HCT116 (cell line): ENCODE measurements at regions not wholly inside any gene's neighbourhood (a gene's known extent, or its start where the extent isn't known, plus 50 kb on each side); places are given as distances from the start of the nearest gene placed in this dataset.

Experiments used
- ATAC-seq: fragments of 200-7000 bp; cut with Tn5 transposase; 2 replicates; pipeline ENCODE4 v1.9.1; 2020; ENCODE audit warnings: mild to moderate bottlenecking, moderate library complexity
- BruUV-seq: library from RNA; stranded (reverse); fragments of 400-500 nt; replicated peaks from 2 replicates; lab custom pipeline; 2021; lab: Mats Ljungman, UMichigan
- CTCF ChIA-PET: fragments of 300-600 bp; sonication (Branson Sonifier 250); formaldehyde crosslinking; loops from one replicate; lab custom pipeline; 2021; ENCODE audit warnings: antibody characterized with exemption; lab: Charles Lee
- POLR2A ChIA-PET: fragments of 300-600, 350-600 bp; sonication (Branson Sonifier 250); formaldehyde crosslinking; loops from one replicate; lab custom pipeline; 2021; ENCODE audit warnings: antibody characterized with exemption; lab: Charles Lee
- RAD21 ChIA-PET, 2 experiments: fragments of 300-600 bp; sonication (Branson Sonifier 250); formaldehyde crosslinking; loops; one replicate each; lab custom pipeline; 2023; ENCODE audit warnings: low total read pairs in 2 of 2; ENCODE audit not compliant: uncharacterized antibody in 2 of 2, unreplicated experiment in 2 of 2, low non-redundant PET in 1 of 2; lab: Charles Lee
- DNase-seq: peaks from one replicate; pipeline ENCODE4 v3.0.0-alpha.2; 2010; ENCODE audit warnings: low read depth, low spot score
- H2AFZ ChIP-seq: fragments of 200-600 bp; shearing (Covaris generic), sonication (generic); 2 replicates; pipeline ENCODE4 v1.6.1; 2017; ENCODE audit warnings: low read depth, mixed run types, mixed read lengths, antibody characterized with exemption, low read length; ENCODE audit not compliant: poor library complexity, severe bottlenecking
- H3K27ac ChIP-seq: 2 replicates; pipeline ENCODE4 v1.5.1; 2012; ENCODE audit warnings: low read depth, low read length
- H3K27me3 ChIP-seq: fragments of 200-600 bp; sonication (generic); 2 replicates; pipeline ENCODE4 v1.6.1; 2016; ENCODE audit warnings: mixed run types, low read length, mixed read lengths; ENCODE audit not compliant: insufficient read depth
- H3K36me3 ChIP-seq, 2 experiments: fragments of 200-500 bp in 1 of 2; fragments of 200-600 bp in 1 of 2; sonication (Bioruptor generic) in 1 of 2; sonication (generic) in 1 of 2; 2 replicates each; pipeline versions ENCODE4 v1.5.1 to v1.6.1; 2014 to 2016; ENCODE audit warnings: low read length in 2 of 2, inconsistent platforms in 1 of 2, mixed read lengths in 1 of 2, mixed run types in 1 of 2; ENCODE audit not compliant: insufficient read depth in 2 of 2, control insufficient read depth in 1 of 2
- H3K4me1 ChIP-seq, 2 experiments: fragments of 200-600 bp in 1 of 2; sonication (generic) in 1 of 2; 2 replicates each; pipeline versions ENCODE4 v1.5.1 to v1.6.1; 2012 to 2017; ENCODE audit warnings: low read length in 2 of 2, inconsistent platforms in 1 of 2, mild to moderate bottlenecking in 1 of 2, mixed read lengths in 1 of 2, mixed run types in 1 of 2, moderate library complexity in 1 of 2; ENCODE audit not compliant: insufficient read depth in 2 of 2, control insufficient read depth in 1 of 2
- H3K4me2 ChIP-seq: fragments of 200-600 bp; sonication (generic); 2 replicates; pipeline ENCODE4 v1.6.1; 2017; ENCODE audit warnings: mixed run types, low read length, mixed read lengths
- H3K4me3 ChIP-seq, 2 experiments: fragments of 200-600 bp in 1 of 2; sonication (generic) in 1 of 2; replicated peaks in 1 of 2; 2 replicates each; pipeline ENCODE4 v1.5.1; 2011 to 2016; ENCODE audit warnings: low read length in 2 of 2, control low read depth in 1 of 2, low read depth in 1 of 2, mild to moderate bottlenecking in 1 of 2, mixed read lengths in 1 of 2, mixed run types in 1 of 2
- H3K79me2 ChIP-seq: fragments of 200-600 bp; sonication (generic); 2 replicates; pipeline ENCODE4 v1.6.1; 2017; ENCODE audit warnings: mild to moderate bottlenecking, mixed run types, low read length, moderate library complexity, mixed read lengths; ENCODE audit not compliant: insufficient read depth
- H3K9ac ChIP-seq: fragments of 200-600 bp; sonication (generic); 2 replicates; pipeline ENCODE4 v1.6.1; 2016; ENCODE audit warnings: low read length, mixed read lengths
- H3K9me2 ChIP-seq: fragments of 200-600 bp; sonication (generic), shearing (Covaris generic); 2 replicates; pipeline ENCODE4 v1.6.1; 2017; ENCODE audit warnings: mixed run types, mild to moderate bottlenecking, moderate library complexity; ENCODE audit not compliant: insufficient read depth
- H3K9me3 ChIP-seq, 2 experiments: fragments of 200-500 bp in 1 of 2; fragments of 200-600 bp in 1 of 2; sonication (Bioruptor generic) in 1 of 2; sonication (generic) in 1 of 2; 2 replicates each; pipeline ENCODE4 v1.6.1; 2014 to 2017; ENCODE audit warnings: low read length in 2 of 2, mixed read lengths in 2 of 2, inconsistent platforms in 1 of 2, low read depth in 1 of 2, mild to moderate bottlenecking in 1 of 2, mixed run types in 1 of 2, moderate library complexity in 1 of 2; ENCODE audit not compliant: control insufficient read depth in 1 of 2, insufficient read depth in 1 of 2
- H4K20me1 ChIP-seq: fragments of 200-600 bp; sonication (generic), shearing (Covaris generic); 2 replicates; pipeline ENCODE4 v1.6.1; 2017; ENCODE audit warnings: mixed run types, mild to moderate bottlenecking, moderate library complexity; ENCODE audit not compliant: insufficient read depth
- CBX3 ChIP-seq: IDR thresholded peaks from 2 replicates; pipeline ENCODE4 v1.6.1; 2012; ENCODE audit warnings: low read depth
- POLR2AphosphoS5 ChIP-seq: IDR thresholded peaks from 2 replicates; pipeline ENCODE4 v1.6.1; 2011; ENCODE audit warnings: mild to moderate bottlenecking, low read depth, low read length, moderate library complexity
- RAD21 ChIP-seq: IDR thresholded peaks from 2 replicates; pipeline ENCODE4 v1.6.1; 2012; ENCODE audit warnings: low read depth, mild to moderate bottlenecking
- SIN3A ChIP-seq: IDR thresholded peaks from 2 replicates; pipeline ENCODE4 v1.6.1; 2012; ENCODE audit warnings: low read depth
- SP1 ChIP-seq: IDR thresholded peaks from 2 replicates; pipeline ENCODE4 v1.6.1; 2012; ENCODE audit warnings: low read depth
- SRF ChIP-seq: IDR thresholded peaks from 2 replicates; pipeline ENCODE4 v1.6.1; 2012; ENCODE audit warnings: low read depth
- TCF7L2 ChIP-seq: IDR thresholded peaks from 2 replicates; pipeline ENCODE4 v1.7.0; 2011; ENCODE audit warnings: borderline replicate concordance, inconsistent platforms; ENCODE audit not compliant: insufficient read depth, insufficient read length; ENCODE audit errors: extremely low read depth
- YY1 ChIP-seq: IDR thresholded peaks from 2 replicates; pipeline ENCODE4 v1.6.1; 2011; ENCODE audit warnings: low read length, low read depth, moderate library complexity, mild to moderate bottlenecking; ENCODE audit not compliant: insufficient replicate concordance; ENCODE audit errors: extremely low read depth
- ZBTB33 ChIP-seq: IDR thresholded peaks from 2 replicates; pipeline ENCODE4 v1.6.1; 2011; ENCODE audit warnings: mild to moderate bottlenecking, low read length, moderate library complexity; ENCODE audit not compliant: insufficient replicate concordance; ENCODE audit errors: extremely low read depth
- ZFX ChIP-seq: fragments of 450-650 bp; IDR thresholded peaks from 2 replicates; pipeline ENCODE4 v1.6.1; 2017
- ZNF274 ChIP-seq: fragments of 200-500 bp; sonication (Bioruptor generic); IDR thresholded peaks from 2 replicates; pipeline ENCODE4 v1.6.1; 2014; ENCODE audit warnings: mild to moderate bottlenecking, low read depth, low read length, inconsistent platforms
- intact Hi-C: fragments of 100-400 bp; cut with micrococcal nuclease; formaldehyde crosslinking; loops from 2 replicates; pipeline ENCODE4 v1.10.0; 2022
- TF ChIP-seq, protein P1 (sequence below): IDR thresholded peaks from 2 replicates; pipeline ENCODE4 v1.6.1; 2012

- no peak overlapping the region for H3K4me3 ChIP-seq
- no TSS peak for BruUV-seq
- H3K9me2 ChIP-seq, result no peaks in the 10 kb centered on the region
- no peaks in the 10 kb centered on the region for H3K36me3 ChIP-seq
- POLR2A ChIA-PET, result no interaction called here
- H2AFZ ChIP-seq, result no peak overlapping the region
- no peak for ATAC-seq
- TF ChIP-seq CBX3 (no peak), ZFX (no peak), ZBTB33 (no peak), SRF (no peak), TCF7L2 (no peak), POLR2AphosphoS5 (no peak), RAD21 (no peak), SIN3A (no peak), SP1 (no peak), YY1 (no peak), ZNF274 (no peak)
- TF ChIP-seq, protein P1, sequence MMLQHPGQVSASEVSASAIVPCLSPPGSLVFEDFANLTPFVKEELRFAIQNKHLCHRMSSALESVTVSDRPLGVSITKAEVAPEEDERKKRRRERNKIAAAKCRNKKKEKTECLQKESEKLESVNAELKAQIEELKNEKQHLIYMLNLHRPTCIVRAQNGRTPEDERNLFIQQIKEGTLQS, result no peak
- RAD21 ChIA-PET, result no interaction called here
- H3K9me3 ChIP-seq, result no peaks in the 10 kb centered on the region; a peak in 1 of 4 replicates
- intact Hi-C loops, result no loop called here
- H3K79me2 ChIP-seq, result no peaks in the 10 kb centered on the region
- H3K27ac ChIP-seq, result no peak overlapping the region
- no peak overlapping the region for H3K9ac ChIP-seq
- H4K20me1 ChIP-seq, result no peaks in the 10 kb centered on the region
- H3K4me2 ChIP-seq, result no peak overlapping the region
- DNase-seq, result no peak
- CTCF ChIA-PET, result no interaction called here
- no peaks in the 10 kb centered on the region for H3K27me3 ChIP-seq
- no peaks in the 10 kb centered on the region for H3K4me1 ChIP-seq
Observed at GRCh38 chr5:5800801-5801761, 378.6 kb downstream of the ICE1 start.
